ENCODE measurements at regions not wholly inside any gene's neighbourhood (a gene's known extent, or its start where the extent isn't known, plus 50 kb on each side); places are given as distances from the start of the nearest gene placed in this dataset.

DNA sequence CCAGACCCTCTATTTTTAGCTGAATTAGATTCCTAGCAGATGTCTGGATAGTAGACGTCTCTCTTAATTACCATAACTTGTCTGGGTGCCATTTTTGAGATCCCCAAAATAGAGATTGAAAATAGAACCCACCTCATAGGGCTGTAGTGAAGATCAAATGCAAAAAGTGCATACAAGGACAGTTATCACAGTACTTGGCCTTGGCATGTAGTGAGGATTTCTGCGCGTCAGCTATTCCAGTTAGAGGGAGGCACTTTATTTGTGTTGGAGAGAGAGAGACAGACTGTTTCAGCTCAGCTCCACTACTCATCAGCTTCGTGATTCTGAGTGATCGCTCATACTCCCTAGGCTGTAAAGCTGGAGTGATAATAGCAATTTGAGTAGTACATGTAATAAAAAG is 59.6 kb upstream of the CDH13 start:
- DNase-seq (ENCODE audit: low spot score in 2 of 2) (no peak), ATAC-seq (replicated peaks; ENCODE audit: extremely low read depth, poor library complexity, severe bottlenecking) (no peak)
- H3K27ac Mint-ChIP-seq (ENCODE audit: low read depth): no peak overlapping the region
- H3K4me3 Mint-ChIP-seq: no peak overlapping the region
- H3K4me1 Mint-ChIP-seq: peaks cover 6% of the 10 kb centered on the region
- peaks cover 5% of the 10 kb centered on the region for H3K9me3 Mint-ChIP-seq
- H3K36me3 Mint-ChIP-seq (ENCODE audit: insufficient read depth): no peaks in the 10 kb centered on the region
- H3K27me3 Mint-ChIP-seq: peaks cover 15% of the 10 kb centered on the region

DNA sequence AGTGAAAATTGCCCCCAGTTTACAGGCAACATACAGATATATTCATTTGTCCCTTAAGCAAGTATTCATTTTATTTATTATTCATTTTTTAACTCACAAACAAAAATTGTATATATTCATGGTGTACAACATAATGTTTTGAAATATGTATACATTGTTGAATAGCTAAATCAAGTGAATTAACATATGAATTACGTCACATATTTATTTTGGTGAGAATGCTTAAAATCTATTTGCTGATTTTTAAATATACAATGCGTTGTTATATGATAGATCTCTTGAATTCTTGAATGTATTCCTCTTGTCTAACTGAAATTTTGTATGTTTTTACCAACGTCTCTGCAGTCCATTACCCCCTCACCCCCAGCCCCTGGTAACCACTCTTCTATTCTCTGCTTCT is 63.4 kb upstream of the CDH13 start:
- no peak overlapping the region for H3K27ac Mint-ChIP-seq (ENCODE audit: low read depth)
- H3K9me3 Mint-ChIP-seq: peaks cover 5% of the 10 kb centered on the region
- no peaks in the 10 kb centered on the region for H3K36me3 Mint-ChIP-seq (ENCODE audit: insufficient read depth)
- no peak overlapping the region for H3K4me3 Mint-ChIP-seq
- DNase-seq (ENCODE audit: low spot score in 2 of 2) (no peak), ATAC-seq (replicated peaks; ENCODE audit: extremely low read depth, poor library complexity, severe bottlenecking) (no peak)
- no peaks in the 10 kb centered on the region for H3K27me3 Mint-ChIP-seq
- H3K4me1 Mint-ChIP-seq: peaks cover 7% of the 10 kb centered on the region

DNA sequence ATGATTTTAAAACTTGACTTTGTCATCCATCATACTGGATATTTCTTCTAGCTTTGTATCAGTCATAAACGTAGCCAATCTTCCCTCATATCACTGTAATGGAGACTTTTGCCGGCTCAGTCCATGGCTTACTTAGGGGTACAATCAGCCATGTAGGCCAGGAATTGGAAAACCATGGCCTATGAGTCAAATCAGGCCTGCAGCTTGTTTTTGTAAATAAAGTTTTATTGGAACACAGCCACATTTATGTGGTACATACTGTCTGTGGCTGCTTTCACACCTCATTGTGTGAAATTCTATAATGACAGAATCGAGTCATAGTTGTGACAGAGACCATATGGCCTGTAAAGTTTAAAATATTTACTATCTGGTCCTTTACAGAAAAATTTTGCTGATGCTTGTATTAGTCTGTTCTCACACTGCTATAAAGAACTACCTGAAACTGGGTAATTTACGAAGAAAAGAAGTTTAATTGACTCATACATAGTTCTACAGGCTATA is 64.5 kb upstream of the CDH13 start:
- H3K9me3 Mint-ChIP-seq: peaks cover 5% of the 10 kb centered on the region
- no peak overlapping the region for H3K4me3 Mint-ChIP-seq
- H3K27ac Mint-ChIP-seq (ENCODE audit: low read depth): no peak overlapping the region
- H3K4me1 Mint-ChIP-seq: peaks cover 7% of the 10 kb centered on the region
- no peak for ATAC-seq (replicated peaks; ENCODE audit: extremely low read depth, poor library complexity, severe bottlenecking)
- no peak for DNase-seq (ENCODE audit: low spot score in 2 of 2)
- H3K36me3 Mint-ChIP-seq (ENCODE audit: insufficient read depth): no peaks in the 10 kb centered on the region
- H3K27me3 Mint-ChIP-seq: no peaks in the 10 kb centered on the region

DNA sequence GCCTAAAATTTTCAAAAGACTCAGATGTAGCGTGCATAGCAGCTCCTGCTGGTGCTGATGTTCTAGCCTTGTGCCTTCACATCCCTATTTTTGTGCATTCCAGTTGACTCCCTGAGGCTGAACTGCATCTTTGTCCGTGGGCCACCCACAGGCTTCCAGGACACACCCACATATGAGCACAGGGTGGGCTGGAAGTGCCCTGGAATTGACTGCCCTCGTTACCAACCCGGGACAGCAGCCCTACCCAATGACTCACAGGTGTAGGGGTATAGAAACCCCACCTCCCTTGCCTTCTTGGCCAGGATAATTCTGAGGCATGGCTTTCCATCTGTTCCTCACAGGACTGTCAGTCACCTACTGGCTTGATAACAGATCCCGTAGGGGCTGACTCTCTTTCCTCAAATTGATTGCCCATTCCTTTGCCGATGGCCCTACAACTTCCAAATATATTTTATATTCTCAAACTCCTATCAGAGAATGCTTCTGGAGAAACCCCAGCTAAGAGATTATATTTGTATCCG is 65.9 kb upstream of the CDH13 start:
- ATAC-seq (replicated peaks; ENCODE audit: extremely low read depth, poor library complexity, severe bottlenecking) (no peak), DNase-seq (ENCODE audit: low spot score in 2 of 2) (no peak)
- peaks cover 7% of the 10 kb centered on the region for H3K4me1 Mint-ChIP-seq

DNA sequence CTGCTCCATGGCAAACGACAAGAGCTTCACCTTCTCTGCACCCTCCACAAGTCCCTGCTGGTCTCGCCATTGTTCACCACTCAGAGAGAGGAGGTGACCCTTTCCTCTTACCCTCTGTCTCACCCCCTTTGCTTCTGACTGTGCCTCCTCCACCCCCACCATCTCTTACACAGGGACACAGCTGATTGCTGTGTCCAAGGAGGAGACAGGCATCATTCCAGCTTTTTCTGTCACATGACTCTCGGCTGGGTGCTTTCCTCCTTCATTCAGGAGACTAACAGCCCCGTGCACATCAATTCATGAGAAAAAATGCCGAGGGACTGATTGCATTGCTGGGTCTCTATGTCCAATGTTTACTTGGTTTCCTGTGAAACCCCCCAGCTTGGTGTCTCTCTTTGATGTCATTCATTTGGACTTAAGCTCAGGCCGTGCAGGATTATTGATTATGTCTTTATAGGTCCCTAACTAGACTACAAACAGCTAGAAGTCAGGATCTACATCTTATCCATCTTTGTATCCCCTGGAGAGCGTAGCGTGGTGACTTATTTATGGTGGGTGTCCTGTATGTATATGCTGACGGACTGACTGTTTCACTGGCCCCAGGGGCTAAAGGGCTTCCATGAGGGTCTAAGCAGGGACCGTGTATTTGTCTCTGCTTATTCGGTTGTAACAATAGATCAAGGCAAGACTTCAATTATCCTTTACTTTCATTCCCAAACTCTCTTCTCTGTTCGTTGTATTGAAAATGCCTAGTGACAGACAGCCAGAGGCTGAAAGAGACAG is 82.2 kb upstream of the CDH13 start:
- Mint-ChIP-seq H3K27ac (ENCODE audit: low read depth) (no peak overlapping the region), H3K4me1 (no peaks in the 10 kb centered on the region), H3K9me3 (no peaks in the 10 kb centered on the region), H3K36me3 (ENCODE audit: insufficient read depth) (peaks cover under 1% of the 10 kb centered on the region), H3K27me3 (peaks cover 73% of the 10 kb centered on the region), H3K4me3 (no peak overlapping the region)
- DNase-seq (ENCODE audit: low spot score in 2 of 2) (no peak), ATAC-seq (replicated peaks; ENCODE audit: extremely low read depth, poor library complexity, severe bottlenecking) (no peak)

More for the DNA sequence above, 65.9 kb upstream of the CDH13 start:
- no peak overlapping the region for H3K27ac Mint-ChIP-seq (ENCODE audit: low read depth)
- H3K36me3 Mint-ChIP-seq (ENCODE audit: insufficient read depth): no peaks in the 10 kb centered on the region
- H3K9me3 Mint-ChIP-seq: peaks cover 5% of the 10 kb centered on the region
- H3K27me3 Mint-ChIP-seq: no peaks in the 10 kb centered on the region
- H3K4me3 Mint-ChIP-seq: no peak overlapping the region

DNA sequence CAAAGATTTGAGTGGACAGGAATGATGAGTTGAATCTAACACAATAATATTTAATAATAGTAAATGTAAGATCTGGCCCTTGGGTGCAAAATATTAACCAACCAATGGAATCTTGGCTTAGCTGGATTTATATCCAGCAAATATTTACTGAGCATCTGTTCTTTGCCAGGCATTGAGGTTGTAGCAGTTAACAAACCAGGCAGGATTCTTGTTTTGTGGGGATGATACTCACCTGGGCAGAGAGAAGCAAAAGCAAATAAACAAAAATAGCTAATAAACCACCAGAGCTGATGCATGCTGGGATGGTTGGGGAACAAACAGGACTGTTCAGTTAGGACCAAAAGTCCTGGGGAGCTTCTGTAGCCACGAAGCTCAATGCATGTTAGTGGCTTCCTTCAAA is 84.1 kb upstream of the CDH13 start:
- H3K27me3 Mint-ChIP-seq: peaks cover 80% of the 10 kb centered on the region
- ATAC-seq (replicated peaks; ENCODE audit: extremely low read depth, poor library complexity, severe bottlenecking) (no peak), DNase-seq (ENCODE audit: low spot score in 2 of 2) (no peak)
- H3K27ac Mint-ChIP-seq (ENCODE audit: low read depth): no peak overlapping the region
- peaks cover 2% of the 10 kb centered on the region for H3K36me3 Mint-ChIP-seq (ENCODE audit: insufficient read depth)
- H3K4me3 Mint-ChIP-seq: no peak overlapping the region
- H3K4me1 Mint-ChIP-seq: no peaks in the 10 kb centered on the region
- H3K9me3 Mint-ChIP-seq: no peaks in the 10 kb centered on the region

DNA sequence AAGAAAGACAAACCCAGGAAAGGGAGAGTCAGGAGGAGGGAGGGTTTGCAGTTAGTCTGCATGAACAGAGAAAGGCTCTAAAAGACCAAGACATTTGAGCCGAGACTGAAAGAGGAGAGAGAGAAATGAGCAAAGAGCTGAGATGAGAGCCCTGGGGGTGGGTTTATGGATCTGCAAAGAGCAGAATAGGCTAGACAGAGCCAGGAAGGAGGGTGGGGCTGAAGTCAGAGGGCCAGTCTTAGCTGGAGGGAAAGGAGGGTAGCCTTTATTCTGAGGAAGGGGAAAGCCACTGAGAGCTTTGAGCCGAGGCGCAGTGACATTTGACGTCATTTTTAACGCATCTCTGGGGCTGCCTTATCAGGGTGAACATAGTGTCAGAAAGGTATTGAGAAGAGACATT is 85.7 kb upstream of the CDH13 start:
- Mint-ChIP-seq H3K4me1 (no peaks in the 10 kb centered on the region), H3K36me3 (ENCODE audit: insufficient read depth) (peaks cover 2% of the 10 kb centered on the region), H3K9me3 (no peaks in the 10 kb centered on the region), H3K27me3 (peaks cover 73% of the 10 kb centered on the region), H3K27ac (ENCODE audit: low read depth) (no peak overlapping the region), H3K4me3 (no peak overlapping the region)
- ATAC-seq (replicated peaks; ENCODE audit: extremely low read depth, poor library complexity, severe bottlenecking) (no peak), DNase-seq (ENCODE audit: low spot score in 2 of 2) (no peak)

DNA sequence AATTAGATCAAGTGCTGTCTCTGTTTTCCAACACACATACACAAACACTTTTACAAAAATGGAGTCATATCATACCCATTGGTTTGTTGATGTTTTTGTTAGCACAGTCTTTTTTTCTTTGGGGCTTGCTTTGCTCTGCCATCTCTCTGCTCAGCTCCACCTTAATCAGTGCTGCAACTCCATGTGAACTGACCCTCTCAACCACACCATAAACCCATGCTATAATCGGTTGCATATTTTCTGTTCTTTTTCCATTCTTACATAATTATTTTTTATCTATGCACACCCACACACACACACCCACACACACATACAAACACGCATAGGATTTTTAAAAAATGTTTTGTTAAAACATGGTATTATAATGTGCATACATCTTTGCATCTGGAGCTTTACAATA is 91.0 kb upstream of the CDH13 start:
- H3K36me3 Mint-ChIP-seq (ENCODE audit: insufficient read depth): peaks cover 2% of the 10 kb centered on the region
- DNase-seq (ENCODE audit: low spot score in 2 of 2): no peak
- H3K9me3 Mint-ChIP-seq: no peaks in the 10 kb centered on the region
- H3K27ac Mint-ChIP-seq (ENCODE audit: low read depth): no peak overlapping the region
- no peak overlapping the region for H3K4me3 Mint-ChIP-seq
- no peak for ATAC-seq (replicated peaks; ENCODE audit: extremely low read depth, poor library complexity, severe bottlenecking)
- H3K27me3 Mint-ChIP-seq: peaks cover 46% of the 10 kb centered on the region
- H3K4me1 Mint-ChIP-seq: no peaks in the 10 kb centered on the region

DNA sequence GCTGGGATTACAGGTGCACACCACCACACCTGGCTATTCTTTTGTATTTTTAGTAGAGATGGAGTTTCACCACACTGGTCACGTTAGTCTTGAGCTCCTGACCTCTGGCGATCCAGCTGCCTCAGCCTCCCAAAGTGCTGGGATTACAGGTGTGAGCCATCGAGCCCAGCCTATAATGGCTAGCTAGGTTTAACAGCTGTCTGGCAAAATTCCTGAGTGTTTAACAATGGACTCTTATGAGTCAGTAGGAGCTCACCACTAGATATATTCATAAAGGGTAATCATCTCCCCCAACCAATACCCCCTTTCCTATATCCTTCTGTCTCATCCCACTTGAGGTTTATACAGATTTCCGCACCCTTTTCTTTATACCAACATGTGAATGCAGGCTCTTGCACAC is 91.5 kb upstream of the CDH13 start:
- no peak overlapping the region for H3K4me3 Mint-ChIP-seq
- no peak overlapping the region for H3K27ac Mint-ChIP-seq (ENCODE audit: low read depth)
- ATAC-seq (replicated peaks; ENCODE audit: extremely low read depth, poor library complexity, severe bottlenecking) (no peak), DNase-seq (ENCODE audit: low spot score in 2 of 2) (no peak)
- peaks cover 2% of the 10 kb centered on the region for H3K36me3 Mint-ChIP-seq (ENCODE audit: insufficient read depth)
- H3K9me3 Mint-ChIP-seq: no peaks in the 10 kb centered on the region
- H3K27me3 Mint-ChIP-seq: peaks cover 45% of the 10 kb centered on the region
- no peaks in the 10 kb centered on the region for H3K4me1 Mint-ChIP-seq

DNA sequence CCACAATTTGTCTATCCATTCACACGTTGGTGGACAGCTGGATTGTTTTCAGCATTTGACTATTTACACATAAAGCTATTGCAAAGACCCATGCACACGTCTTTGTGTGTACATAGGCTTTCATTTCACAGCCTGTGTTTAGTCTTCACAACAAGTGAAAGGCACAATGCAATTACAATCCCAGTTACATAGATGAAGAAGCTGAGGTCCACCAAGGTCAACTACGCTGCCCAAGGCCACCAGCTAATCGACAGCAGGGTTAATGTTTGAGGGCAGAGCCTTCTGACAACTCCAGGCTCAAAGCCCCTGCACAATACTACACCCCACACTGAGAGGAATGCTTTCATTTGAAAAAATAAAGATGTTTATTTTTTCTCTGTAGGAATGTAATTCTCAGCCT is 93.6 kb upstream of the CDH13 start:
- Mint-ChIP-seq H3K9me3 (peaks cover 4% of the 10 kb centered on the region), H3K27ac (ENCODE audit: low read depth) (no peak overlapping the region), H3K4me3 (no peak overlapping the region), H3K4me1 (no peaks in the 10 kb centered on the region), H3K36me3 (ENCODE audit: insufficient read depth) (no peaks in the 10 kb centered on the region), H3K27me3 (peaks cover 45% of the 10 kb centered on the region)
- ATAC-seq (replicated peaks; ENCODE audit: extremely low read depth, poor library complexity, severe bottlenecking) (no peak), DNase-seq (ENCODE audit: low spot score in 2 of 2) (no peak)

DNA sequence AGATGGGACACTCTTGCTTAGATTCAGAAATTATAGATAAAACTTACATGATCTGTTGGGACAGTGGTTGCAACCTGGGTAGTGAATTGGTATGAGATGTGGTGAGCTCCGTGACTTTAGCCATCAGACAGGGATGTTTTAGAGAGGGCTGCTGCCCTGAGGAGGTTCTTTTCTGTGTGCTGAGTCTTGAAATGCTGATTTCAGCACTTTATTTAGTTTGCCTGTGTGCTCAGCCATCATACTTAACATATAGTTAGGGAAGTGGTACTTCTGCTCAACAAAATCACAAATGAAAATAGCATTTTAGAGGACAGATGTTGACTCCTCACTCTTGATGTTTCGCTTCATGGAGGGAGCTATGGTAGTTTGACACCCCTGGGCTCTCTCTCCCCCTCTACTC is 95.9 kb upstream of the CDH13 start:
- Mint-ChIP-seq H3K36me3 (ENCODE audit: insufficient read depth) (no peaks in the 10 kb centered on the region), H3K4me3 (no peak overlapping the region), H3K27me3 (peaks cover 40% of the 10 kb centered on the region), H3K4me1 (no peaks in the 10 kb centered on the region), H3K27ac (ENCODE audit: low read depth) (no peak overlapping the region), H3K9me3 (peaks cover 4% of the 10 kb centered on the region)
- no peak for ATAC-seq (replicated peaks; ENCODE audit: extremely low read depth, poor library complexity, severe bottlenecking)
- no peak for DNase-seq (ENCODE audit: low spot score in 2 of 2)

DNA sequence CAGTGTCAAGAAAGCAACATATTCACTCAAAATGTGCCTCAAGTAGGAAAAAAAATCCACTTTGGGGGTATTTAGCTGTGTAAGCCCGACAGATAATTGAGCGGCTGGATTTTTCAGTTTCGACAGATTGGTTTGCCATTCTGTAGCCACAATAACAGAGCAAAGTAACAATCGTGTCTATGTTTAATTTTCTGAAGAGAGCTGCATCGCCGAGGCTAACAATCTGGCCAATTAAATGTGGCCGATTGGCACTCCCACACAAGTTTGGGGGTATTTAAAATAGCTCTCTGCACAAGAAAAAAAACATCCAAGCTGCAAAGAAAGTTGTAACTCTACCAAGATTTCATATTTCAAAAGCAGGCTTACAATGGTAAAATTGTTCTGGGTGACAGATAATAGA is 99.7 kb upstream of the CDH13 start:
- Mint-ChIP-seq H3K27me3 (peaks cover 31% of the 10 kb centered on the region), H3K4me1 (no peaks in the 10 kb centered on the region), H3K4me3 (no peak overlapping the region), H3K27ac (ENCODE audit: low read depth) (no peak overlapping the region), H3K9me3 (peaks cover 4% of the 10 kb centered on the region), H3K36me3 (ENCODE audit: insufficient read depth) (no peaks in the 10 kb centered on the region)
- DNase-seq (ENCODE audit: low spot score in 2 of 2) (no peak), ATAC-seq (replicated peaks; ENCODE audit: extremely low read depth, poor library complexity, severe bottlenecking) (no peak)

DNA sequence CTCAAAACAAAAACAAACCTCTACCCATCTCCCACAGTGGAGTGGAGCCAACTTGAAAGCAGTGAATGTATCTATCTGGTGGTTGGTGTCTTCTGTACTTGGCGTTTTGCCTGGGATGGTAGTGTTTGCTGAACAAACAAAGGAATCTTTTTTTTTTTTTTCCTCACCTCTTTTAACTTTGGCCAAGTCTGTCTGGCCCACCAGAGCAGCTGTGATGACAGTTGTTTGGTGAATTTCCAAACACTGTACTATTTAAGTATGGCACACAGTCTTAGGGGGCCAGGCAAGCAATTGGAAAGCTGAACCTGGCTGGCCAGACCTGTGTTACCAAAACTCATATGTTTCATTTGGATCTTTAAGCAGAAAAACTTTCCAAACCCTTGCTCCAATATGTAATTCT is 101.8 kb upstream of the CDH13 start:
- no peaks in the 10 kb centered on the region for H3K4me1 Mint-ChIP-seq
- no peak for ATAC-seq (replicated peaks; ENCODE audit: extremely low read depth, poor library complexity, severe bottlenecking)
- H3K27ac Mint-ChIP-seq (ENCODE audit: low read depth): no peak overlapping the region
- H3K4me3 Mint-ChIP-seq: no peak overlapping the region
- peaks cover 20% of the 10 kb centered on the region for H3K27me3 Mint-ChIP-seq
- DNase-seq (ENCODE audit: low spot score in 2 of 2): no peak
- no peaks in the 10 kb centered on the region for H3K36me3 Mint-ChIP-seq (ENCODE audit: insufficient read depth)
- peaks cover 4% of the 10 kb centered on the region for H3K9me3 Mint-ChIP-seq

All from central memory CD8-positive, alpha-beta T cell (primary cell).